Activated T-helper 2 cell treated with anti-CD3 and anti-CD28 coated beads, Interferon-gamma antibody, Interleukin-2, Interleukin-4, amounts not matched to agents 10 μg/mL and 5 μg/mL and 100 μg/mL, durations not matched to agents 14 hours and 24 hours and 36 hours (primary cell): ENCODE measurements at regions not wholly inside any gene's neighbourhood (a gene's known extent, or its start where the extent isn't known, plus 50 kb on each side); places are given as distances from the start of the nearest gene placed in this dataset.

Experiments used
- DNase-seq: peaks from one replicate; pipeline ENCODE4 v3.0.0; 2021; ENCODE audit warnings: low spot score
- H3K27ac Mint-ChIP-seq: one replicate; pipeline ENCODE4 v1.8.0; 2021; ENCODE audit warnings: mixed read lengths
- H3K27me3 Mint-ChIP-seq: one replicate; pipeline ENCODE4 v1.8.0; 2021; ENCODE audit warnings: low read depth, mixed read lengths
- H3K36me3 Mint-ChIP-seq: one replicate; pipeline ENCODE4 v1.8.0; 2021; ENCODE audit warnings: low read depth, mixed read lengths
- H3K4me1 Mint-ChIP-seq: one replicate; pipeline ENCODE4 v1.8.0; 2021; ENCODE audit warnings: low read depth, mixed read lengths
- H3K4me3 Mint-ChIP-seq: one replicate; pipeline ENCODE4 v1.8.0; 2021; ENCODE audit warnings: low read depth, mild to moderate bottlenecking, moderate library complexity, mixed read lengths
- H3K9me3 Mint-ChIP-seq: one replicate; pipeline ENCODE4 v1.8.0; 2021; ENCODE audit warnings: mixed read lengths
- intact Hi-C: fragments of 100-400 bp; cut with micrococcal nuclease; formaldehyde crosslinking; loops from one replicate; pipeline ENCODE4 v1.15.1; 2023

- no peaks in the 10 kb centered on the region for H3K27me3 Mint-ChIP-seq
- intact Hi-C loops = no loop called here
- H3K36me3 Mint-ChIP-seq = no peaks in the 10 kb centered on the region
- H3K4me1 Mint-ChIP-seq = no peaks in the 10 kb centered on the region
- DNase-seq = no peak
- H3K9me3 Mint-ChIP-seq = peaks cover 5% of the 10 kb centered on the region
- H3K4me3 Mint-ChIP-seq = no peak overlapping the region
- H3K27ac Mint-ChIP-seq = no peak overlapping the region
These were observed 412.4 kb downstream of the TXNL1 start for GRCh38 chr18:56226025-56226424.

DNA sequence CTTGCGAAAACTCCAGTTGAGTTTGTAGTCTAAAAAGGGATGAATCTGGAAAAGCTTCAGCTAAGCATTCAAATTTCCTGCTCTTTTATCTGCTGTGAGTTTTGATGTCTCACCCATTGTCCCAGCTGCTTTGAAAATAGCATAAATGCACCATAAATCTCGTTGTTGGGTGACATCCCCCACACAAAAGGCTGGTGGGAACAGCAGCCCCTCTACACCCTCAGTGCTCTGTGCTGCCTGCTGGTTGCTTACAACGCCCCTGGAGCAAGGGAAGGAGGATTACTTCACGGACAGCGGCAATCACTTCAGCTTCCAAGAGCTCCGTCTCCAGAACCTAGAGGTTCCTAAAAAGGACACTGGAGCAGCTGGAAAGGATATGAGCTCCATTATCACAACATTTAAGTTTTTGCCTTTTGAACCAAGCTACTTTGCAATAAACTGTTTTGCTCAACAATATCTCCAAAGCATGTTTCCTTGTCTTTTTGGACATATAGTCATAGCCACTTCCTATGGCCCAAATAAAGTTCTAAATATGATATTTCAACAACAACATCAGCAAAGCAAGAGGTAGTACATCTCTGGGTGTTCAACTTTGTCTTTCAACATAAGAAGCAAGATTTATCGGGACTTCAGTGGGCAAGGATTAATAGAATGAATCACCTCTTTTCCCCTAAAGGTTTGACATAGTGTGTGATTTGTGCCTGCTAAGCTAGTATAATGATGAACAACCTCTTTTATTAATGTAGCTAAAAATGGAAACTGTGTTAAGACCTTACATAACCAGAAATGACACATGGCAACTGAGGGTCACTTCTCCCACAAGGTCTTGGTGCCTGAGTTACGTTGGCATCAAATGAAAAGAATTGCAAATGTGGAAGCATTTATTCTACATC, 413.5 kb downstream of the TXNL1 start:
- Mint-ChIP-seq H3K27ac (no peak overlapping the region), H3K27me3 (no peaks in the 10 kb centered on the region), H3K36me3 (no peaks in the 10 kb centered on the region), H3K9me3 (peaks cover 5% of the 10 kb centered on the region), H3K4me1 (no peaks in the 10 kb centered on the region), H3K4me3 (no peak overlapping the region)
- DNase-seq = no peak
- intact Hi-C loops = no loop called here

GRCh38 chr18:56221195-56222065, 417.0 kb downstream of the TXNL1 start:
- intact Hi-C loops = no loop called here
- H3K4me3 Mint-ChIP-seq = no peak overlapping the region
- no peaks in the 10 kb centered on the region for H3K27me3 Mint-ChIP-seq
- no peaks in the 10 kb centered on the region for H3K9me3 Mint-ChIP-seq
- no peak for DNase-seq
- no peaks in the 10 kb centered on the region for H3K4me1 Mint-ChIP-seq
- H3K36me3 Mint-ChIP-seq = no peaks in the 10 kb centered on the region
- H3K27ac Mint-ChIP-seq = no peak overlapping the region

- H3K36me3 Mint-ChIP-seq = no peaks in the 10 kb centered on the region
- H3K27me3 Mint-ChIP-seq = no peaks in the 10 kb centered on the region
- H3K27ac Mint-ChIP-seq = no peak overlapping the region
- H3K4me1 Mint-ChIP-seq = no peaks in the 10 kb centered on the region
- H3K9me3 Mint-ChIP-seq = no peaks in the 10 kb centered on the region
- DNase-seq = no peak
- no peak overlapping the region for H3K4me3 Mint-ChIP-seq
- intact Hi-C loops = no loop called here
These were observed 421.0 kb downstream of the TXNL1 start for GRCh38 chr18:56217406-56217805.

GRCh38 chr18:56214706-56215105, 423.7 kb downstream of the TXNL1 start:
- DNase-seq = no peak
- Mint-ChIP-seq H3K4me3 (no peak overlapping the region), H3K4me1 (no peaks in the 10 kb centered on the region), H3K27me3 (no peaks in the 10 kb centered on the region), H3K9me3 (no peaks in the 10 kb centered on the region), H3K36me3 (no peaks in the 10 kb centered on the region), H3K27ac (no peak overlapping the region)
- intact Hi-C loops = no loop called here

DNA sequence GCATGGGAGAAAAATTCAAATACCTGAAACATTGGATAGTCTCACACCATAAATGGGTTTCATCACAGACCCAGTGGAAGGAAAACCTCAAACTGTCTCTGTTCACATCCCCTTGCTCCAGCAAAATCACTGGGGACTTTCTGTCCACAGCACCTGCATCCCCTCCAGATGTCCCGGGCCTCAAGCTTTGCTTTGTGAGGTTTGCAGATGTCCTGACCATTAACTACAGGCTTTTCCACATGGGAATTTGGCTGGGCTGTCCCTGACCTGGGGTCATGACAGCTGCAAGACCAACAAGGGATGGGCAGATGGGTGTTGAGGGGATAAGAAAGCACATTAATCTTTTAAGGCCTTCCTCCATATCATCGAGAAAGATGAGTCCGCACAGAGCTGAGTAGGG, 427.9 kb downstream of the TXNL1 start:
- Mint-ChIP-seq H3K27ac (no peak overlapping the region), H3K9me3 (no peaks in the 10 kb centered on the region), H3K36me3 (no peaks in the 10 kb centered on the region), H3K27me3 (no peaks in the 10 kb centered on the region), H3K4me1 (no peaks in the 10 kb centered on the region), H3K4me3 (no peak overlapping the region)
- intact Hi-C loops = no loop called here
- no peak for DNase-seq

GRCh38 chr18:56207989-56208388, 430.4 kb downstream of the TXNL1 start:
- intact Hi-C loops = no loop called here
- Mint-ChIP-seq H3K36me3 (no peaks in the 10 kb centered on the region), H3K4me3 (no peak overlapping the region), H3K27ac (no peak overlapping the region), H3K4me1 (no peaks in the 10 kb centered on the region), H3K27me3 (no peaks in the 10 kb centered on the region), H3K9me3 (peaks cover 9% of the 10 kb centered on the region)
- DNase-seq = no peak

- Mint-ChIP-seq H3K4me3 (no peak overlapping the region), H3K27ac (no peak overlapping the region), H3K27me3 (no peaks in the 10 kb centered on the region), H3K9me3 (peaks cover 9% of the 10 kb centered on the region), H3K4me1 (no peaks in the 10 kb centered on the region), H3K36me3 (no peaks in the 10 kb centered on the region)
- DNase-seq = no peak
- intact Hi-C loops = no loop called here
These were observed 434.3 kb downstream of the TXNL1 start for GRCh38 chr18:56204052-56204451.

DNA sequence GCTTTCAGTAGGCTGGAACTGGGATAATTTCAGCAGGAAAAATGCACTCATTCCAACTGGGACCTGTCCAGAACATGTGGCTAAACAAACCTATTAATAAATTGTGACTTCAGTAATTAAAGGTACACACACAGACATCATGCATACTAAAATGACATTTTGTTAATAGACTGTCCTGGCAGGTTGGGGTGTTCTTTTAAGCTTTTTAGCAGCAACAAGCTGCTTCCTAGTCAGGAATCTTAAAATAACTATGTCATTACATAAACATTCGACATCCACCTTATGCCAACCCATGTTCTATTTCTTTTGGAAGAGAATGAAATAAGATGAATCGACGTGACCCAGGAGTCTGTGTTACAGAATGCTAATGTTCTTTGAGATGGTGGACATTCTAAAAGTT, 435.7 kb downstream of the TXNL1 start:
- intact Hi-C loops = no loop called here

GRCh38 chr18:56200381-56200911, 437.9 kb downstream of the TXNL1 start:
- DNase-seq = no peak
- no peak overlapping the region for H3K27ac Mint-ChIP-seq
- no peaks in the 10 kb centered on the region for H3K4me1 Mint-ChIP-seq
- peaks cover 8% of the 10 kb centered on the region for H3K9me3 Mint-ChIP-seq
- intact Hi-C loops = no loop called here
- no peaks in the 10 kb centered on the region for H3K27me3 Mint-ChIP-seq
- no peak overlapping the region for H3K4me3 Mint-ChIP-seq
- H3K36me3 Mint-ChIP-seq = no peaks in the 10 kb centered on the region

More for the DNA sequence above, 435.7 kb downstream of the TXNL1 start:
- H3K4me3 Mint-ChIP-seq = no peak overlapping the region
- no peaks in the 10 kb centered on the region for H3K27me3 Mint-ChIP-seq
- no peaks in the 10 kb centered on the region for H3K36me3 Mint-ChIP-seq
- no peak overlapping the region for H3K27ac Mint-ChIP-seq
- no peak for DNase-seq
- no peaks in the 10 kb centered on the region for H3K4me1 Mint-ChIP-seq
- peaks cover 9% of the 10 kb centered on the region for H3K9me3 Mint-ChIP-seq

- Mint-ChIP-seq H3K4me3 (no peak overlapping the region), H3K36me3 (no peaks in the 10 kb centered on the region), H3K4me1 (no peaks in the 10 kb centered on the region), H3K27ac (no peak overlapping the region), H3K9me3 (peaks cover 1% of the 10 kb centered on the region), H3K27me3 (no peaks in the 10 kb centered on the region)
- intact Hi-C loops = no loop called here
- DNase-seq = no peak
These were observed 438.6 kb downstream of the TXNL1 start for GRCh38 chr18:56199580-56200330.

DNA sequence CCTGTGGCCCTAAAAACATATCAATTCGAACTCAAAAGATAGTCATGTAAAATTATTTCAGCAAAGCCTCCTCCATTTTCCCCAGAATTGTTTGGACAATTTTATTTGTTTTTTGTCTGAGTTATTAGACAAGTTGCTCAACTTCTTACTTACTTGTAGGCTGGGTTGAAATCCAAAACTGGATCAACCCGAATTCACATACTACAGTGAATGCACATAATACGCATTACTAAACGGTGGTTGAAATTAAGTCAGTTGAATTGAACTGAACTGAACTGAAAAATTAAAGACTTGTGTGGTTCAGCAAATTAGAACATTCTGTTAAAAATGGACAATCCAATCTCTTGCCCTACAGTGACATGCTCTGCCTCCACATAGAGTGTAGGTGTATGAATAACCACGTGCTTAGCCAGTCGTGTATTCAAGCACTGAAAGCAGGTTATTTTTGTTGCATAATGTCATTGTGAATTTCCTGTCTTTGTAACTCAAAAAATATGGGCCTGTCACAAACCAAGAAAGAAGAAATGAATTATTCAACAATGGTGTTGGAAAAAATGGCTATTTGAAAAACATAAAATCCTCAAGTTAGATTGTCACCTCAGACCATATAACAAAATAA, 441.0 kb downstream of the TXNL1 start:
- Mint-ChIP-seq H3K4me1 (no peaks in the 10 kb centered on the region), H3K9me3 (no peaks in the 10 kb centered on the region), H3K4me3 (no peak overlapping the region), H3K27ac (no peak overlapping the region), H3K27me3 (no peaks in the 10 kb centered on the region), H3K36me3 (no peaks in the 10 kb centered on the region)
- intact Hi-C loops = no loop called here
- no peak for DNase-seq
